AG09319 (cell line): ENCODE measurements at regions not wholly inside any gene's neighbourhood (a gene's known extent, or its start where the extent isn't known, plus 50 kb on each side); places are given as distances from the start of the nearest gene placed in this dataset.

Experiments used
- DNase-seq: peaks from one replicate; pipeline ENCODE4 v3.0.0-alpha.2; 2010; ENCODE audit warnings: low read depth; ENCODE audit errors: extremely low read depth
- TF ChIP-seq, protein P1 (sequence below): IDR thresholded peaks from 2 replicates; pipeline ENCODE4 v1.5.1; 2011; ENCODE audit warnings: low read depth, mild to moderate bottlenecking, inconsistent platforms, low read length, moderate library complexity

DNA sequence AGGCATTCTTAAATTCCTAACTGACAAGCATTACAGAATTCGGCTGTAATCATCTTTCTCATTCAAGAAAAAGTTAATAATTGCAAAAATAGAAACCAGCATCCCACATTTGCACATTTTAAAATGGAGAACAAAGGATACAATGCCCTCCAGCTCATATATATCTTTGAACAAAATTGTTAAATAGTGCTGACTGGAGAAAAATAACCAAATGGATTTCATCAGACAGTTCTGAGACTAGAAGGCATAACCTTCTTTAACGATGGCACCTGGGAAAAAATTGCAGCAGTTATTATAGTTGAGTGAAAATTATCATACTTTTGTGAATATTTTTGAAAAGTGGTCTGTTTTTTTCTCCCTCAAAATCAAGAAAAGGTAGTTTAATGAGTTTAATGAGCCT, 138.9 kb upstream of the CDH19 start:
- no peak for DNase-seq
- TF ChIP-seq, protein P1, sequence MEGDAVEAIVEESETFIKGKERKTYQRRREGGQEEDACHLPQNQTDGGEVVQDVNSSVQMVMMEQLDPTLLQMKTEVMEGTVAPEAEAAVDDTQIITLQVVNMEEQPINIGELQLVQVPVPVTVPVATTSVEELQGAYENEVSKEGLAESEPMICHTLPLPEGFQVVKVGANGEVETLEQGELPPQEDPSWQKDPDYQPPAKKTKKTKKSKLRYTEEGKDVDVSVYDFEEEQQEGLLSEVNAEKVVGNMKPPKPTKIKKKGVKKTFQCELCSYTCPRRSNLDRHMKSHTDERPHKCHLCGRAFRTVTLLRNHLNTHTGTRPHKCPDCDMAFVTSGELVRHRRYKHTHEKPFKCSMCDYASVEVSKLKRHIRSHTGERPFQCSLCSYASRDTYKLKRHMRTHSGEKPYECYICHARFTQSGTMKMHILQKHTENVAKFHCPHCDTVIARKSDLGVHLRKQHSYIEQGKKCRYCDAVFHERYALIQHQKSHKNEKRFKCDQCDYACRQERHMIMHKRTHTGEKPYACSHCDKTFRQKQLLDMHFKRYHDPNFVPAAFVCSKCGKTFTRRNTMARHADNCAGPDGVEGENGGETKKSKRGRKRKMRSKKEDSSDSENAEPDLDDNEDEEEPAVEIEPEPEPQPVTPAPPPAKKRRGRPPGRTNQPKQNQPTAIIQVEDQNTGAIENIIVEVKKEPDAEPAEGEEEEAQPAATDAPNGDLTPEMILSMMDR: no peak

DNA sequence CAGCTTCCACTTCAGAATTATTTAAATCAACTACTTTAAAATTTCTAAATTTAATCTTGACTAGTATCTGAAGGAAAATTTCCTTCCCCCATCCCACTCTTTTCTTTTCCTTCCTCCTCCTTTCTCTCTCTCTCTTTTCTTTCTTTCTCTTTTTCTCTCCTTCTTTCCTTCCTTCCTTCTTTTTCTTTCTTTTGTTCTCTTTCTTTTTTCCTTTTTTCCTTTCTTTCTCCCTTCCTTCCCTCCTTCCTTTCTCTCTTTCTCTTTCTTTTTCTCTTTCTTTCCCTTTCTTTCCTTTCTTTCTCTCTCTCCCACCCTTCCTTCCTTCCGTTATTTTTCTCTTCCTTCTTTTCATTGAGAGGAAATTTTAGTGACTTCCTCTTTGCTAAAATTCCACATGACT, 132.0 kb upstream of the CDH19 start:
- no peak for DNase-seq
- TF ChIP-seq, protein P1: no peak

DNA sequence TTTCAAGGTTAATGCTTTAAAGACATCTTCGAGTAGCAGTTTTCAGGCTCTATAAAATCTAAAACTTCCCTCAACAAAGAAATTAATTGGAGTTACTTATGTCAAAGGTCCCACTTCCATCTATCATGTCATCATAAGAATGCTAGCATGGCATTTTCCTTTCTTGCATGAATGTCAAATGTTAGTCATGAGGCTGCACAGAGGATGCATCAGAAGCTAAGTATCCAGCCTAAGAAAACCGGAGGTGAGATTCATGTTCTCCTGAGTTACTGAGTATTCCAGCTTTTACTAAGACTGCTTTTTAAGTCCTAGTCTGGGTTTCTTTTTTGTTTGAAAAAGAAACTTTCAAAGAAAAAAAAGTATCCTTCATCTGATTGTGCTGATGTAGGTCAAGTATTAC, 130.6 kb upstream of the CDH19 start:
- TF ChIP-seq, protein P1: no peak
- no peak for DNase-seq

DNA sequence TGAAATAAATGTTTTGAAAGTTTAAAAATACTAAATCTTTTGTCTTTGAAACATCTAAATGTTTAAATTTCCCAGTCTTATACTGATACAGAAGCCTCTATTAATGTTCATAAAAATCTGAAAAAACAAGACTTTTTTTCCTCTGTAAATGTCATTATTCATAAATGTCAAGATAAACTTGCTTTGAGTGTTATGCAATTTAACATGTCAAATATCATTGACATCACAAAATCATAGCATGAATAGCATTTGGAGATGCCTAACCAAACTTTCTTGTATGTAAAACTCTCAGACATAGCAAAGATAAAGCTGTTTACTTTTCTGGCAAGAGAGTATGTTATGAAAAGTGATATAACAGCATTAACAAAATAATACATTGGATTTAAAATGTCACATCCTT, 128.0 kb upstream of the CDH19 start:
- TF ChIP-seq, protein P1: no peak
- no peak for DNase-seq

DNA sequence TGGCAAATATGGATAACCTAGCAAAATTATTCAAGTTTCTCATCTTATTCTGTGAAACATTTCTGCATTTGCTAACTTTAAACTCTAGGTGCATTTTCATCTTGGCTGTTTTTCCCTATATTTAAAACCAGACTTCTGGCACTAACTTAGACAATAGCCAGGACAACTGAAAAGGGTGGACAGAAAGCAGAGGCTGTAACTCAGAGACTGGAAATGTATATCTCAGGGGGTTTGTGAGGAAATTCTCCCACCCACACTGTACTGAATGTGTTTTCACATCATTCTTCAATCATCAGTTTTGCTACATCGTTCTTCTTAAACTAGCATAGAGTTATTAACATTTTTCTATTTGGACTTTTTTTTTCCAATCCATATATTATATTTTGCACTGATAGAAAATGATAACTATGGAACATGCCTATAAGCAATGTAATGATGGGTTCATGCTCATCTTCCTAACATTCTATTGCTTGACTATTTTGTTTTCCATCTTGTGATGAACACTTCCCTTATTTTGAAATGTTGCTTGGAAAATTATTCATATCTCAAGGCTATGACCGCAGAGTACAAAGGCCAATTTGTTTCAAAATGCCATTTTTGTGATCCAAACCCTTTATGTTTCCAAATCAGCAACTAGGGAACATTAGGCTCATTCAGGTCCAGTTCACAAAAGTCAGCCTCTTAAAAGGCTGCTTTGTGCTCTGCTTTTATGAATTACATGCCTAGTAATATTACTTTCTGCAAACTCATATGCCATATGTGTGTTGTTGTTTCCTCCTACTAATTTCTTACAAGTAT, 125.8 kb upstream of the CDH19 start:
- DNase-seq: no peak

DNA sequence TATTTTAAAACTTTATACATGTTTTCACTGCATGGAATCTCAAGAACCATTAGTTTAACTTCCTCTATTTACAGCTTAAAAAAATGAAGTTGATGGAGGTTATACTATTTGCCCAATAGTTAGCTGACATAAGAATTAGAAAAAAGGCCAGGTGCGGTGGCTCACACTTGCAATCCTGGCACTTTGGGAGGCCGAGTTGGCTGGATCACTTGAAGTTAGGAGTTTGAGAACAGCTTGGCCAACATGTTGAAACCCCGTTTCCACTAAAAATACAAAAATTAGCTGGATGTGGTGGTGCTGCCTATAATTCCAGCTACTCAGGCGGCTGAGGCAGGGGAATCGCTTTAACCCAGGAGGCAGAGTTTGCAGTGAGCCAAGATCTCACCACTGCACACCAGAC, 125.1 kb upstream of the CDH19 start:
- DNase-seq: no peak
- TF ChIP-seq, protein P1: no peak

More for the DNA sequence above, 125.8 kb upstream of the CDH19 start:
- TF ChIP-seq, protein P1: no peak

DNA sequence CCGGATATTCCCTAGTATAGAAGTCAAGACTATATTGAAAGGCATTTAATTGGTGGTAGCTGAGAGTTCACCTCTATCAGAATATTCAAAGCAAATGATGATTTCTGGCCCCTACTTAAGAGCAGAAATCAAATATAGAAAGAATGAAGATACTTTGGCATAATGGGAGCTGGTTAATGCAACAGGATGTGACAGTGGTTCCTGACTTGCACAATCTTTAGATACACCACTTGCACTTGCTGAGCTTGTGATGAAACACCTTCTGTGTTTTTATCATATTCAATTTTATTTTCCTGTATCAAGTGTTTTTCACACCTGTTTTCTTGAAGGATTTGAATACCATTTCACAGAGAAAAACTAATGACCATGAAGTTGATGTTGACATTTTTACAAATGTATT, 124.1 kb upstream of the CDH19 start:
- TF ChIP-seq, protein P1: no peak
- no peak for DNase-seq
